ENCODE measurements at regions not wholly inside any gene's neighbourhood (a gene's known extent, or its start where the extent isn't known, plus 50 kb on each side); places are given as distances from the start of the nearest gene placed in this dataset.

GRCh38 chr12:60844875-60845274, 1249.0 kb downstream of the SLC16A7 start:
- Mint-ChIP-seq H3K27me3 (no peaks in the 10 kb centered on the region), H3K9me3 (peaks cover 0 to 4% (median 0%) of the 10 kb centered on the region in 3 donors), H3K4me1 (no peaks in the 10 kb centered on the region), H3K27ac (no peak overlapping the region), H3K4me3 (no peak overlapping the region), H3K36me3 (no peaks in the 10 kb centered on the region)

- Mint-ChIP-seq H3K36me3 (no peaks in the 10 kb centered on the region), H3K4me1 (no peaks in the 10 kb centered on the region), H3K9me3 (peaks cover 0 to 6% (median 0%) of the 10 kb centered on the region in 3 donors), H3K27me3 (no peaks in the 10 kb centered on the region), H3K27ac (no peak overlapping the region), H3K4me3 (no peak overlapping the region)
These were observed 1249.9 kb downstream of the SLC16A7 start for GRCh38 chr12:60845696-60846095.

GRCh38 chr12:60847281-60847680, 1251.5 kb downstream of the SLC16A7 start:
- no peak overlapping the region for H3K27ac Mint-ChIP-seq
- H3K27me3 Mint-ChIP-seq: no peaks in the 10 kb centered on the region
- no peak overlapping the region for H3K4me3 Mint-ChIP-seq
- H3K9me3 Mint-ChIP-seq: peaks cover 0 to 6% (median 0%) of the 10 kb centered on the region in 3 donors
- H3K4me1 Mint-ChIP-seq: no peaks in the 10 kb centered on the region
- no peaks in the 10 kb centered on the region for H3K36me3 Mint-ChIP-seq

- Mint-ChIP-seq H3K4me3 (no peak overlapping the region), H3K27ac (peak overlapping the region in 1 of 3 donors; percentile 92), H3K27me3 (no peaks in the 10 kb centered on the region)
These were observed 1253.9 kb downstream of the SLC16A7 start for GRCh38 chr12:60849723-60850122.

GRCh38 chr12:60853407-60853806, 1257.6 kb downstream of the SLC16A7 start:
- peaks cover 0 to 14% (median 0%) of the 10 kb centered on the region in 3 donors for H3K9me3 Mint-ChIP-seq
- H3K4me1 Mint-ChIP-seq: no peaks in the 10 kb centered on the region
- H3K4me3 Mint-ChIP-seq: no peak overlapping the region
- H3K27ac Mint-ChIP-seq: no peak overlapping the region
- H3K36me3 Mint-ChIP-seq: no peaks in the 10 kb centered on the region
- no peaks in the 10 kb centered on the region for H3K27me3 Mint-ChIP-seq

More at GRCh38 chr12:60849723-60850122, 1253.9 kb downstream of the SLC16A7 start:
- Mint-ChIP-seq H3K36me3 (no peaks in the 10 kb centered on the region), H3K9me3 (peaks cover 0 to 10% (median 0%) of the 10 kb centered on the region in 3 donors), H3K4me1 (no peaks in the 10 kb centered on the region)

GRCh38 chr12:60863421-60863820, 1267.6 kb downstream of the SLC16A7 start:
- Mint-ChIP-seq H3K27ac (no peak overlapping the region), H3K4me1 (no peaks in the 10 kb centered on the region), H3K4me3 (no peak overlapping the region), H3K9me3 (peaks cover 0 to 5% (median 2%) of the 10 kb centered on the region in 3 donors), H3K36me3 (no peaks in the 10 kb centered on the region), H3K27me3 (no peaks in the 10 kb centered on the region)

GRCh38 chr12:60872219-60872618, 1276.4 kb downstream of the SLC16A7 start:
- H3K27me3 Mint-ChIP-seq: no peaks in the 10 kb centered on the region
- H3K4me1 Mint-ChIP-seq: no peaks in the 10 kb centered on the region

DNA sequence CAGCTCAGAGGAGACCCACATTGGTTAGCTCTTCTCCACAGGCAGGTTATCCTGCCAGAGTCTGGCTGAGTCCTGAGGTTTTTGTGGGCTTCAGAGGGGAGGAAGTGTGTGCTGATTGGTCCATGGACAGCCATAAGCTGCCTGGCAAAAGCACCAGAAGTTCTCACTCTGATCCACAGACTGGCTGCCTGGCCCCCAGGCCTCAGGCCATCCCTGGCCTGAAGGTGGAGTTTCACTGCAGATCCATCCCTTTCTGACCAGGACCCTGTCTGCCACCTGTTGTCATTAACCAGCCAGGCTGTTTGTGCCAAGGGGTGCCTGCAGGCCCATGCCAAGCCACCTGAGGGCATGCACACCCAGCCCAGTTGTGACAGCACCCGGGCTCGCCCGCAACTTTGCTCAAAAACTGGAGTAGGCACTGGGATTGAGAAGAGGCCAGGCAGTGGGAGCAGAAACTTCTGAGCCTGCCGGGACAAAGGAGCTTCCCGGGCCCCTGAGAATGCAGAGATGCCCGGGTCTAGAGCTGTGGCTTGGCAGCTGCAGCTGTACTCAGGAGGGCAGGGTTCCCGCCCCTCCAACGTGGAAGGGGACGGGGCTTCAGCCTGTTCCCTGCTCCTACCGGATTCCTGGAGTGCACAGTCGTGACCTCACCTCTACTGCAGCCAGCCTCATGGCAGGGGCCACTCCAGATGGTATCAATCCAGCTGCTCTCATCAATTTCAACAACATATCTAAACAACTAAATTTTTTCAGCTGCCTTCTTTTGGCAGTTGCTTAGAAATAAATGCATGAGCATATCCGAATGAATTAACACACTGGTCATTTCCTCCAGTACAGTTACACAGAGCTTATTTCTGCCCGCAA, 1277.3 kb downstream of the SLC16A7 start:
- peaks cover 4% of the 10 kb centered on the region for H3K36me3 Mint-ChIP-seq
- no peaks in the 10 kb centered on the region for H3K4me1 Mint-ChIP-seq
- no peak overlapping the region for H3K4me3 Mint-ChIP-seq
- peaks cover 0 to 10% (median 2%) of the 10 kb centered on the region in 3 donors for H3K9me3 Mint-ChIP-seq
- no peaks in the 10 kb centered on the region for H3K27me3 Mint-ChIP-seq
- no peak overlapping the region for H3K27ac Mint-ChIP-seq

More at GRCh38 chr12:60872219-60872618, 1276.4 kb downstream of the SLC16A7 start:
- no peak overlapping the region for H3K27ac Mint-ChIP-seq
- H3K9me3 Mint-ChIP-seq: peaks cover 0 to 10% (median 2%) of the 10 kb centered on the region in 3 donors
- peaks cover 4% of the 10 kb centered on the region for H3K36me3 Mint-ChIP-seq
- H3K4me3 Mint-ChIP-seq: no peak overlapping the region

- Mint-ChIP-seq H3K9me3 (peaks cover 0 to 10% (median 2%) of the 10 kb centered on the region in 3 donors), H3K27ac (no peak overlapping the region), H3K4me1 (no peaks in the 10 kb centered on the region), H3K4me3 (no peak overlapping the region), H3K36me3 (peaks cover 4% of the 10 kb centered on the region), H3K27me3 (no peaks in the 10 kb centered on the region)
These were observed 1278.3 kb downstream of the SLC16A7 start for GRCh38 chr12:60874091-60874490.

DNA sequence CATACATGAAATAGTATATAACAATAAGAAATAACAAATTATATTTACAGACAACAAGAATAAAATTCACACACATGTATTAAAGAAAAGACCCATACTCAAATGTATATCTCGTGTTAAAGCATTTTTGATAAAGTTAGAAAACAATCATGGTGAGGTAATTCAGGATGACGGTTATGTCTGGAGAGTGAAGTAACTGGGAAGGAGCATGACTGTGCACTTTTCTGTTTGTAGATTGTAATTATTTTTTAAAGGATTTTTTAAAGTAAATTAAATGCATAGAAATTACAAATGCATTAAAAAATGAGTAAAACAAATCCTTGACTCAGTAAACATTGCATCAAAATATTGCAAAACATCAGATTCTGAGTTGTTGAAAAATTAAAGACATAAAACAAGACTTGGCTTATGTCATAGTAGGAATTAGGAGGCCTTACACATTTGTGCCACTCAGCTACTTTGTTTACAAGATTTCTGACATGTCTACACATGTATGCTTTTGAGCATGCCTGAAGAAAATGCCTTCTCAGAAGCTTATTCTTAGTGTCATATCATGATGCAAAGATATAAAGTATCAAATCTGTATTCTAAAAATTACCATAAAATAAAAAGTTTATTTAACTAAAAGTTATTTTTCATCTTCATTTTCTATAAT, 1325.1 kb downstream of the SLC16A7 start:
- peaks cover 0 to 2% (median under 1%) of the 10 kb centered on the region in 3 donors for H3K9me3 Mint-ChIP-seq
- H3K4me3 Mint-ChIP-seq: no peak overlapping the region
- H3K27ac Mint-ChIP-seq: no peak overlapping the region
- no peaks in the 10 kb centered on the region for H3K36me3 Mint-ChIP-seq
- H3K27me3 Mint-ChIP-seq: no peaks in the 10 kb centered on the region
- H3K4me1 Mint-ChIP-seq: no peaks in the 10 kb centered on the region

GRCh38 chr12:60921541-60921940, 1325.7 kb downstream of the SLC16A7 start:
- Mint-ChIP-seq H3K4me1 (no peaks in the 10 kb centered on the region), H3K9me3 (peaks cover 0 to 6% (median 3%) of the 10 kb centered on the region in 3 donors), H3K27me3 (no peaks in the 10 kb centered on the region), H3K36me3 (no peaks in the 10 kb centered on the region), H3K27ac (no peak overlapping the region), H3K4me3 (no peak overlapping the region)

DNA sequence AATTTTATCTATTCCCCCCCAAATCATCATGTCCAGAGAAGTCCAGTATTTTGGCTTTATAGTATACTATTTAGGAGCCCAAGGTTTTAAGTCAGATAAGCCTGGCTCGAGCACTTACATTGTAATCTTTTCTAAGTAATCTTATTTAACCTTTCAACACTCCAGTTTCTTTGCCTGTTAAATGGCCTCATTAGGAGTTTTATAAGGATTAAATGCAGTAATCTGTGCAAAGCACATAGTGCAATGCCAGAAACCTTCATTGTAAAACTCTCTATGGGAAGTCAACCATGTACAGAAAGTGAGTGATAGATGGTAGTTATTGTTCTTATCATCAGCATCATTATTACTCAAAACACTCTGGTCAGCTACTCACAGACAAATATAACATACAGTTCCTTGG, 1330.4 kb downstream of the SLC16A7 start:
- H3K27me3 Mint-ChIP-seq: no peaks in the 10 kb centered on the region
- H3K9me3 Mint-ChIP-seq: peaks cover 0 to 13% (median 4%) of the 10 kb centered on the region in 3 donors
- H3K36me3 Mint-ChIP-seq: no peaks in the 10 kb centered on the region
- H3K4me1 Mint-ChIP-seq: no peaks in the 10 kb centered on the region
- no peak overlapping the region for H3K4me3 Mint-ChIP-seq
- no peak overlapping the region for H3K27ac Mint-ChIP-seq

DNA sequence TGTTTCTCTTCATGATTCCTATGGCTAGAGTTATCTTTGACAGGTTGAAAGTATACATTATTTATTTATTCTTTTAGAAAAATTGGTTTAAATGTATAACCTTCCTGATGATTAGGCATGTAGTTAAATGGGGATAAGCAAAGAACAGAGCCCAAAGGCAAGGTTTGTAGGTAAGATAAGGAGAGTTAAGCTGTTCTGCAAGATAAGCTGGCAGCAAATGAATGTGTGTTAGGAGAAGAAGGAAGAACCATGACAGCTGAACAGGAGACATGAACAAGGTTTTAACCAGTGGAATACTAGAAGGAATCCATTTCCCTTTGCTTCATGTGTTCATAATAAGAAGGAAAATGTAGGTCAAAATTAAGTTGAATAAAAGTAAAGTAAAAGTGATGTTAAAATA, 1330.1 kb upstream of the USP15 start:
- Mint-ChIP-seq H3K36me3 (no peaks in the 10 kb centered on the region), H3K27me3 (no peaks in the 10 kb centered on the region), H3K4me1 (no peaks in the 10 kb centered on the region), H3K4me3 (peak overlapping the region in 1 of 4 donors; percentile 17), H3K27ac (no peak overlapping the region), H3K9me3 (peaks cover 8 to 27% (median 10%) of the 10 kb centered on the region in 3 donors)

DNA sequence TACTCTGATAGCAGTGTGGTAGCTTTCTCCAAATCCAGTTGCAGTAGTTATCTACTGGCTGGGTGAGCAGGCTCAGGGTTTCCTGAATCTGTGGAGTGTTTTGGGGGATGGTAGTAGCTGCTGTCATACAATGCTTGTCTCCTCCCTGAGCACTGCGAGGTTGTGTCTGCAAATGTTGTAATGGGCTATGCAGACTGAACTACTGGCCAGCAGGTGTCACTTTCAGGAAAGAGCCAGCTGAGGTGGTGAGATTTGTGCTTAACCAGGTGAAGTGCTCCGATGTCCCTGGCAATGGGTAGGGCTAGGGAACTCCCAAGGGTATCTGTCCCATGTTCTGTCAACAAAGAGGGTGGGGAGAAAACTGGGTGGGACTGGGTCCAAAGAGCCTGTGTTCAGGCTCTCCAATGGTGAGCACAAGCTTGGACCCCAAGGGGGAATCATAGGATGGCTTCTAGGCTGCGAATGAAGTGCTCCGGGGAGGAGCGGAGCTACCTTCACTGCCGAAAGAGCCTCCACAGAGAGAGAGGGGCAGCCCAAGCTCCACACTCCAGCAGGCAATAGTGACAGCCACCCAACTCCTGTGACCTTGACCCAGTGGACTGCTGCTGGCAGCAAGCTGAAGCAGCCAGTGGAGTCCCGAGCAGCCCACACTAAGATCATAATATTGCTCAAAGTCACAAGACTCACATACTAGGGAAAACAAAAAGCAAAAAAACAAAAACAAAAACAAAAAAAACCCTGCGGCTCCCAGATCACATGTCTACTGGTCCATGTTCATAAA, 1324.0 kb upstream of the USP15 start:
- peaks cover 5 to 29% (median 17%) of the 10 kb centered on the region in 3 donors for H3K9me3 Mint-ChIP-seq
- H3K27me3 Mint-ChIP-seq: no peaks in the 10 kb centered on the region
- no peaks in the 10 kb centered on the region for H3K4me1 Mint-ChIP-seq
- H3K36me3 Mint-ChIP-seq: no peaks in the 10 kb centered on the region
- H3K27ac Mint-ChIP-seq: no peak overlapping the region
- no peak overlapping the region for H3K4me3 Mint-ChIP-seq

- Mint-ChIP-seq H3K9me3 (peaks cover 2 to 11% (median 6%) of the 10 kb centered on the region in 3 donors), H3K4me1 (no peaks in the 10 kb centered on the region), H3K27me3 (no peaks in the 10 kb centered on the region), H3K27ac (no peak overlapping the region), H3K4me3 (no peak overlapping the region), H3K36me3 (no peaks in the 10 kb centered on the region)
These were observed 1312.7 kb upstream of the USP15 start for GRCh38 chr12:60947533-60947932.
